OCI-LY3 (cell line): ENCODE measurements at regions not wholly inside any gene's neighbourhood (a gene's known extent, or its start where the extent isn't known, plus 50 kb on each side); places are given as distances from the start of the nearest gene placed in this dataset.

Source experiments
- H2AFZ ChIP-seq: fragments of 200-600, 300-600 bp; shearing (Covaris generic); 2 replicates; pipeline ENCODE4 v1.6.0; 2014; ENCODE audit warnings: antibody characterized with exemption, low read depth, low read length
- H3K27ac ChIP-seq: fragments of 200-600, 300-600 bp; sonication (generic); 2 replicates; pipeline ENCODE4 v1.5.1; 2014; ENCODE audit warnings: mild to moderate bottlenecking, low read length, moderate library complexity, mixed read lengths
- H3K27me3 ChIP-seq: fragments of 200-600, 300-600 bp; sonication (generic); 2 replicates; pipeline ENCODE4 v1.6.1; 2014; ENCODE audit warnings: low read depth, low read length, mixed read lengths
- H3K36me3 ChIP-seq: fragments of 200-600, 300-600 bp; sonication (generic); replicated peaks from 2 replicates; pipeline ENCODE3; 2014; ENCODE audit warnings: low read depth, low read length, mixed read lengths
- H3K4me1 ChIP-seq: fragments of 300-600, 200-600 bp; sonication (generic); 2 replicates; pipeline ENCODE4 v1.6.1; 2014; ENCODE audit warnings: low read length, mixed read lengths
- H3K4me2 ChIP-seq: fragments of 200-600, 300-600 bp; sonication (generic); 2 replicates; pipeline ENCODE4 v1.6.1; 2014; ENCODE audit warnings: low read length, mixed read lengths
- H3K4me3 ChIP-seq: fragments of 300-600, 200-600 bp; sonication (generic); 2 replicates; pipeline ENCODE4 v1.5.1; 2014; ENCODE audit warnings: antibody characterized with exemption, mild to moderate bottlenecking, low read length, moderate library complexity
- H3K79me2 ChIP-seq: fragments of 300-600, 200-600 bp; shearing (Covaris generic); 2 replicates; pipeline ENCODE4 v1.6.1; 2014; ENCODE audit warnings: mild to moderate bottlenecking, low read length, mixed read lengths
- H3K9ac ChIP-seq: fragments of 300-600, 200-600 bp; shearing (Covaris generic); 2 replicates; pipeline ENCODE4 v1.6.0; 2014; ENCODE audit warnings: mild to moderate bottlenecking, low read length, moderate library complexity
- H3K9me3 ChIP-seq: fragments of 200-600, 300-600 bp; shearing (Covaris generic); 2 replicates; pipeline ENCODE4 v1.6.1; 2014; ENCODE audit warnings: low read length, mixed read lengths; ENCODE audit not compliant: insufficient read depth
- H4K20me1 ChIP-seq: fragments of 200-600, 300-600 bp; sonication (generic); 2 replicates; pipeline ENCODE4 v1.6.1; 2016; ENCODE audit warnings: low read length, mixed read lengths; ENCODE audit not compliant: insufficient read depth
- EZH2phosphoT487 ChIP-seq: fragments of 200-600 bp; shearing (Covaris generic); IDR thresholded peaks from 2 replicates; pipeline ENCODE4 v1.6.1; 2018; ENCODE audit warnings: antibody characterized with exemption, mixed run types, low read depth
- TF ChIP-seq, protein P1 (sequence below): fragments of 200-600, 300-600 bp; sonication (generic); IDR thresholded peaks from 2 replicates; pipeline ENCODE4 v1.5.1; 2014; ENCODE audit warnings: antibody characterized with exemption, low read length, low read depth

DNA sequence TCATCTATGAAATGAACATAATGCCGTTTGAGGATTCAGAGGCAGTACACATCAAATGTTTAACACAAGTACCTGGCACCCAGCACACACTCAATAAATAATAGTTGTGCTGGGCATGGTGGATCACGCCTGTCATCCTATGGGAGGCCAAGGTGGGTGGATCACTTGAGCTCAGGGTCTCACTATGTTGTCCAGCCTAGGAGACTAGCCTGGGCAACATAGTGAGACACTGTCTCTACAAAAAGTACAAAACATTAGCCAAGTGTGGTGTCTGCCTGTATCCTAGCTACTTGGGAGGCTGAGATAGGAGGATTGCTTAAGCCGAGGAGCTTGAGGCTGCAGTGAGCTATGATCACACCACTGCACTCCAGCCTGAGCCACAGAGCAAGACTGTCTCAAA is 98.1 kb upstream of the SALL4 start:
- Histone ChIP-seq H3K4me2 (no peak overlapping the region), H2AFZ (no peak overlapping the region), H3K9me3 (no peaks in the 10 kb centered on the region), H3K4me3 (no peak overlapping the region), H4K20me1 (no peaks in the 10 kb centered on the region), H3K36me3 (no peaks in the 10 kb centered on the region), H3K79me2 (no peaks in the 10 kb centered on the region), H3K4me1 (no peaks in the 10 kb centered on the region), H3K27me3 (no peaks in the 10 kb centered on the region), H3K27ac (no peak overlapping the region), H3K9ac (no peak overlapping the region)
- TF ChIP-seq, protein P1, sequence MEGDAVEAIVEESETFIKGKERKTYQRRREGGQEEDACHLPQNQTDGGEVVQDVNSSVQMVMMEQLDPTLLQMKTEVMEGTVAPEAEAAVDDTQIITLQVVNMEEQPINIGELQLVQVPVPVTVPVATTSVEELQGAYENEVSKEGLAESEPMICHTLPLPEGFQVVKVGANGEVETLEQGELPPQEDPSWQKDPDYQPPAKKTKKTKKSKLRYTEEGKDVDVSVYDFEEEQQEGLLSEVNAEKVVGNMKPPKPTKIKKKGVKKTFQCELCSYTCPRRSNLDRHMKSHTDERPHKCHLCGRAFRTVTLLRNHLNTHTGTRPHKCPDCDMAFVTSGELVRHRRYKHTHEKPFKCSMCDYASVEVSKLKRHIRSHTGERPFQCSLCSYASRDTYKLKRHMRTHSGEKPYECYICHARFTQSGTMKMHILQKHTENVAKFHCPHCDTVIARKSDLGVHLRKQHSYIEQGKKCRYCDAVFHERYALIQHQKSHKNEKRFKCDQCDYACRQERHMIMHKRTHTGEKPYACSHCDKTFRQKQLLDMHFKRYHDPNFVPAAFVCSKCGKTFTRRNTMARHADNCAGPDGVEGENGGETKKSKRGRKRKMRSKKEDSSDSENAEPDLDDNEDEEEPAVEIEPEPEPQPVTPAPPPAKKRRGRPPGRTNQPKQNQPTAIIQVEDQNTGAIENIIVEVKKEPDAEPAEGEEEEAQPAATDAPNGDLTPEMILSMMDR: no peak
- TF ChIP-seq EZH2phosphoT487: no peak

DNA sequence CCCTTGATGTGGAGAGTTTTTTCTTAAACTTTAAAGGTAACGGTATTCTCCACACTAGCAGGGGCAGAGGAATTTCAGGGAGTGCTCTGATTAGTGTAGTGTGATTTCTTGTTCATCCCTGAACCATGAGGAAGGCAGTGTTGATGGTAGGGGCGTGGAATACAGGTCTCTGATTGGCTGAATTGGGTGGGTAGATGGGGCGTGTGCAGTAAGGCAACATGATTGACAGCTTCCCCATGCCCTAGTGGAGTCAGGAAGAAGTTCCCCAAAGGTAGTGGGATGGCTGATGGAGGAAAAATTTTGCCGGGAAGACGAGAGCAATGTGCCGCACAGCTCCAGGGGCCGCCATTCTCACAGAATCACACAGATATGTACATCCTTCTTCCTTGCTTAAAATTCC is 97.4 kb upstream of the SALL4 start:
- TF ChIP-seq, protein P1: no peak
- TF ChIP-seq EZH2phosphoT487: no peak
- H3K79me2 ChIP-seq: no peaks in the 10 kb centered on the region
- H2AFZ ChIP-seq: no peak overlapping the region
- H4K20me1 ChIP-seq: no peaks in the 10 kb centered on the region
- H3K9me3 ChIP-seq: no peaks in the 10 kb centered on the region
- H3K4me3 ChIP-seq: no peak overlapping the region
- no peaks in the 10 kb centered on the region for H3K36me3 ChIP-seq
- peaks cover 4% of the 10 kb centered on the region; the same call in 1 of the 2 replicates for H3K27me3 ChIP-seq
- H3K27ac ChIP-seq: no peak overlapping the region
- no peak overlapping the region for H3K9ac ChIP-seq
- H3K4me2 ChIP-seq: no peak overlapping the region
- H3K4me1 ChIP-seq: no peaks in the 10 kb centered on the region

DNA sequence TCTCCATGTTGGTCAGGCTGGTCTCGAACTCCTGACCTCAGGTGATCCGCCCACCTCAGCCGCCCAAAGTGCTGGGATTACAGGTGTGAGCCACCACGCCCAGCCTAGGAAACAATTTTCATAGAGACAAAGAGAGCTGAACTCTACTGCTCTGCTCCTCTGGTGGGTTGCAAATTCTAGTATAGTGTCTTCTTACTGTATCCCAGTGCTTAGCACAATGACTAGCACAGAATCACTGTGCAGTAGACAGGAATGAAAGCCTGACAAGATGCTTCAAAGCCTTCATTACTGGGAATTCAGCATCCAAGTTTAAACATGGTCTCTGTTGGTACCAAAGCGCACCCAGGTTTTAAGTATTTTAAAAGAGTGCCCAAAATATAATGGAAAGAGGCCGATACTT is 96.5 kb upstream of the SALL4 start:
- Histone ChIP-seq H3K27me3 (peaks cover 12% of the 10 kb centered on the region), H3K4me3 (no peak overlapping the region), H2AFZ (no peak overlapping the region), H4K20me1 (no peaks in the 10 kb centered on the region), H3K4me2 (no peak overlapping the region), H3K9me3 (no peaks in the 10 kb centered on the region), H3K9ac (no peak overlapping the region), H3K4me1 (no peaks in the 10 kb centered on the region), H3K27ac (no peak overlapping the region), H3K79me2 (no peaks in the 10 kb centered on the region), H3K36me3 (no peaks in the 10 kb centered on the region)
- TF ChIP-seq, protein P1: no peak
- no peak for TF ChIP-seq EZH2phosphoT487

DNA sequence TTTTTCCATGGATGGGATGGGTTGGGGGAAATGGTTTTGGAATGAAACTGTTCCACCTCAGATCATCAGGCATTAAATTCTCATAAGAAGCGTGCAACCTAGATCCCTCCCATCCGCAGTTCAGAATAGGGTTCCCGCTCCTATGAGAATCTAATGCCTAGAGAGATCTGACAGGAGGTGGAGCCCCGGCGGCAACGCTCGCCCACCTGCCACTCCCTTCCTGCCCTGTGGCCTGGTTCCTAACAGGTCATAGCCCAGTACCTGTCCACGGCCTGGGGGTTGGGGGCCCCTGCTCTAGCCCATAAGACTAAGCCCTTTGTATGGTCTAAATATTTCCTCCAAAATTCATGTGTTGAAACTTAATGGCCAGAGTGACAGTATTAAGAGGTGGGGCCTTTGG is 92.3 kb upstream of the SALL4 start:
- peaks cover 19% of the 10 kb centered on the region for H3K27me3 ChIP-seq
- H3K9ac ChIP-seq: no peak overlapping the region
- no peak overlapping the region for H3K4me2 ChIP-seq
- H3K79me2 ChIP-seq: no peaks in the 10 kb centered on the region
- no peaks in the 10 kb centered on the region for H3K36me3 ChIP-seq
- no peak overlapping the region for H3K4me3 ChIP-seq
- H2AFZ ChIP-seq: no peak overlapping the region
- no peak overlapping the region for H3K27ac ChIP-seq
- no peaks in the 10 kb centered on the region for H3K4me1 ChIP-seq
- TF ChIP-seq, protein P1: no peak
- no peak for TF ChIP-seq EZH2phosphoT487
- no peaks in the 10 kb centered on the region for H4K20me1 ChIP-seq
- H3K9me3 ChIP-seq: no peaks in the 10 kb centered on the region
